ENCODE measurements at regions not wholly inside any gene's neighbourhood (a gene's known extent, or its start where the extent isn't known, plus 50 kb on each side); places are given as distances from the start of the nearest gene placed in this dataset.
"Not testable (repeated sequence)": the region's sequence is repeated elsewhere in the genome, so short reads cannot be mapped to it uniquely, and the experiment has no call there.

DNA sequence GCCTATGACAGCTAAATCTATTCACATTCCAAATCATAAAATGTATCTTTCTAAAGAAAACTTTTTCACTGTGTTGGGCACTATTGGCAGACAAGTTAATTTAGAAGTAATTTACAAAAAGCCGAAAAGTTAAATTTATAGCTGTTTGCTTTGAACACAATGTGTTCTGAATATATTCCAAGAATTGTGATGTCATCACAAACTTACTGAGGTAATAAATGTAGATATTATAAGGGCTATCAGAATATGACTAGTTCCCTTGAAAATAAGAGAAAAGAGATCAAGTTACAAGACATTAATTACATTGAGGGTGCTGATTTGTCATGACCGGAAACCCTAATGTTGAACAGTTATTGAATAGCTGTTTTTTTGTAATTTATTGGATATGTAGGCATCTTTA lies 153.9 kb upstream of the SCN7A start:
- no peak overlapping the region for H3K27ac Mint-ChIP-seq (ENCODE audit: unreplicated experiment)

DNA sequence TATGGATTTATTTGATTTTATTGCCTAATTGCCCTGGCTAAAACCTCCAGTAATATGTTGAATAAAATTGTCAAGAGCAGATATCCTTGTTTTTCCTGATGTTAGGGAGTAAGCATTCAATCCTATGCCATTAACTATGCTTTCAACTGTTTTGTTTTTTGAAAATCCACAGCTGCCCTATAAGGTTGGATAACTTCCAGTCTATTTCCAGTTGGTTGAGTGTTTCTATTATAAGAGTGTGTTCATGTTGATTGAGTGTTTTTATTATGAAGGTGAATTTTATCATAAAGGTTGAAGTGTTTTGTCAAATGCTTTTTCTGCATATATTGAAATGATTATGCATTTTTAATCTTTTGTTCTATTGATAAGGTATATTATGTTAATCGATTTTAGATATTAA lies 149.9 kb upstream of the SCN7A start:
- Mint-ChIP-seq H3K9me3 (ENCODE audit: unreplicated experiment) (no peaks in the 10 kb centered on the region), H3K27me3 (ENCODE audit: unreplicated experiment) (no peaks in the 10 kb centered on the region), H3K4me1 (ENCODE audit: low read depth, unreplicated experiment) (no peaks in the 10 kb centered on the region), H3K27ac (ENCODE audit: unreplicated experiment) (no peak overlapping the region), H3K36me3 (ENCODE audit: unreplicated experiment) (no peaks in the 10 kb centered on the region), H3K4me3 (ENCODE audit: unreplicated experiment) (no peak overlapping the region)
- DNase-seq: no peak
- no peak for TF ChIP-seq CTCF (IDR thresholded peaks at IDR 0.05; ENCODE audit: partially characterized antibody, unreplicated experiment)

More for the DNA sequence above, 153.9 kb upstream of the SCN7A start:
- Mint-ChIP-seq H3K9me3 (ENCODE audit: unreplicated experiment) (no peaks in the 10 kb centered on the region), H3K36me3 (ENCODE audit: unreplicated experiment) (no peaks in the 10 kb centered on the region), H3K4me3 (ENCODE audit: unreplicated experiment) (no peak overlapping the region), H3K4me1 (ENCODE audit: low read depth, unreplicated experiment) (no peaks in the 10 kb centered on the region), H3K27me3 (ENCODE audit: unreplicated experiment) (no peaks in the 10 kb centered on the region)
- DNase-seq: no peak
- TF ChIP-seq CTCF (IDR thresholded peaks at IDR 0.05; ENCODE audit: partially characterized antibody, unreplicated experiment): no peak

DNA sequence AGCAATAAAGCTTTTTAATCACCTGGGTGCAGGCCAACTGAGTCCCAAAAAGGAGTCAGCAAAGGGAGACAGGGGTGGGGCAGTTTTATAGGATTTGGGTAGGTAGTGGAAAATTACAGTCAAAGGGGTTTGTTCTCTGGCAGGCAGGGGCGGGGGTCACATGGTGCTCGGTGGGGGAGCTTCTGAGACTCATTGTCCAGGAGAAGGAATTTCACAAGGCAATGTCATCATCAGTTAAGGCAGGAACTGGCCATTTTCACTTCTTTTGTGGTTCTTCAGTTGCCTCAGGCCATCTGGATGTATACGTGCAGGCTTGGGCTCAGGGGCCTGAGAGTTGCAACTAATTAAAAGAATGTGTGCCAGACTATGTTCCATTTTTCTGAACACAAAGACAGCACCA lies 147.5 kb upstream of the SCN7A start:
- H3K4me3 Mint-ChIP-seq (ENCODE audit: unreplicated experiment); DNase-seq; H3K27me3 Mint-ChIP-seq (ENCODE audit: unreplicated experiment); H3K4me1 Mint-ChIP-seq (ENCODE audit: low read depth, unreplicated experiment); H3K36me3 Mint-ChIP-seq (ENCODE audit: unreplicated experiment); H3K27ac Mint-ChIP-seq (ENCODE audit: unreplicated experiment); H3K9me3 Mint-ChIP-seq (ENCODE audit: unreplicated experiment): not testable (repeated sequence)

GRCh38 chr2:166637051-166637450 lies 143.0 kb upstream of the SCN7A start:
- no peak overlapping the region for H3K4me3 Mint-ChIP-seq (ENCODE audit: unreplicated experiment)
- no peaks in the 10 kb centered on the region for H3K36me3 Mint-ChIP-seq (ENCODE audit: unreplicated experiment)
- no peaks in the 10 kb centered on the region for H3K9me3 Mint-ChIP-seq (ENCODE audit: unreplicated experiment)
- peaks cover 2% of the 10 kb centered on the region for H3K4me1 Mint-ChIP-seq (ENCODE audit: low read depth, unreplicated experiment)
- no peak for DNase-seq
- H3K27ac Mint-ChIP-seq (ENCODE audit: unreplicated experiment): no peak overlapping the region
- H3K27me3 Mint-ChIP-seq (ENCODE audit: unreplicated experiment): no peaks in the 10 kb centered on the region
- no peak for TF ChIP-seq CTCF (IDR thresholded peaks at IDR 0.05; ENCODE audit: partially characterized antibody, unreplicated experiment)

- Mint-ChIP-seq H3K4me1 (ENCODE audit: low read depth, unreplicated experiment) (peaks cover 2% of the 10 kb centered on the region), H3K4me3 (ENCODE audit: unreplicated experiment) (no peak overlapping the region), H3K9me3 (ENCODE audit: unreplicated experiment) (no peaks in the 10 kb centered on the region), H3K27me3 (ENCODE audit: unreplicated experiment) (no peaks in the 10 kb centered on the region), H3K36me3 (ENCODE audit: unreplicated experiment) (no peaks in the 10 kb centered on the region), H3K27ac (ENCODE audit: unreplicated experiment) (no peak overlapping the region)
- DNase-seq: no peak
- TF ChIP-seq CTCF (IDR thresholded peaks at IDR 0.05; ENCODE audit: partially characterized antibody, unreplicated experiment): no peak
Measured at GRCh38 chr2:166634706-166635105, 140.7 kb upstream of the SCN7A start.

DNA sequence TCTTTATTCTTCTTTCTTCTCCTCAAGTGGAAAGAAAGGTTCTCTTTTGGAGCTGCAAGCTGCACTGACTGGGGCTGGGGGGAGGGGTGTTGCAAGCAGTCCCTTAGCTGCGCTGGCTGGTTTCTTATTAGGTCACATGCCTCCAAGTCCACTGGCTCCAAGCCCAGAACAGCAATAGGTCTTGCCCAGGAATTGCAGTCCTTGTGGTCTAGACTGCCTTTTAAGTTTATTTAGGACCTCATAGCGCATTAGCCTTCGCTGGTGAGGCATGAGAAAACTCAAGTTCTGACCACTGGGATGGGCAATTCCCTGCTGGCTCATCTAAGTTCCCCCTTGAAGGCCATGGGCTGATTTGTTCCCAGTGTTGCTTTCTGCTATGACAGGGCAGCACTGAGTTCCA lies 138.6 kb upstream of the SCN7A start:
- TF ChIP-seq CTCF (IDR thresholded peaks at IDR 0.05; ENCODE audit: partially characterized antibody, unreplicated experiment): no peak
- no peaks in the 10 kb centered on the region for H3K36me3 Mint-ChIP-seq (ENCODE audit: unreplicated experiment)
- no peak for DNase-seq
- no peak overlapping the region for H3K27ac Mint-ChIP-seq (ENCODE audit: unreplicated experiment)
- H3K9me3 Mint-ChIP-seq (ENCODE audit: unreplicated experiment): no peaks in the 10 kb centered on the region
- H3K27me3 Mint-ChIP-seq (ENCODE audit: unreplicated experiment): no peaks in the 10 kb centered on the region
- H3K4me1 Mint-ChIP-seq (ENCODE audit: low read depth, unreplicated experiment): peaks cover 2% of the 10 kb centered on the region
- no peak overlapping the region for H3K4me3 Mint-ChIP-seq (ENCODE audit: unreplicated experiment)
